SK-N-SH (cell line): ENCODE measurements at regions not wholly inside any gene's neighbourhood (a gene's known extent, or its start where the extent isn't known, plus 50 kb on each side); places are given as distances from the start of the nearest gene placed in this dataset.

Experiments used
- CHD2 ChIP-seq: fragments of 150-350 bp; IDR thresholded peaks from 2 replicates; pipeline ENCODE4 v1.6.1; 2018; ENCODE audit warnings: low read length; ENCODE audit not compliant: partially characterized antibody
- CTCF ChIP-seq: fragments of 200-600 bp; sonication (generic); IDR thresholded peaks from 2 replicates; pipeline ENCODE4 v1.6.1; 2017; ENCODE audit warnings: antibody characterized with exemption, mild to moderate bottlenecking, moderate library complexity
- EP300 ChIP-seq, 2 experiments: IDR thresholded peaks; 2 replicates each; pipeline versions ENCODE4 v1.4.0 to v1.6.1; 2012; ENCODE audit warnings: borderline replicate concordance in 1 of 2, low read depth in 1 of 2, low read length in 1 of 2
- EZH2phosphoT487 ChIP-seq: fragments of 200-600 bp; sonication (generic); IDR thresholded peaks from 2 replicates; pipeline ENCODE4 v1.6.1; 2017; ENCODE audit warnings: low read depth, mixed run types, mild to moderate bottlenecking, antibody characterized with exemption, moderate library complexity, borderline replicate concordance
- MAX ChIP-seq: IDR thresholded peaks from 2 replicates; pipeline ENCODE4 v1.4.0; 2012; ENCODE audit warnings: low read depth
- POLR2AphosphoS5 ChIP-seq: IDR thresholded peaks from 2 replicates; pipeline ENCODE4 v1.6.1; 2012; ENCODE audit warnings: low read depth, low read length
- RFX5 ChIP-seq: IDR thresholded peaks from 2 replicates; pipeline ENCODE4 v1.6.1; 2012; ENCODE audit warnings: mild to moderate bottlenecking, improper control_type of control experiment, low read length
- TAF1 ChIP-seq: IDR thresholded peaks from 2 replicates; pipeline ENCODE4 v1.6.1; 2012; ENCODE audit warnings: low read depth, mild to moderate bottlenecking, low read length, moderate library complexity, borderline replicate concordance
- USF2 ChIP-seq: fragments of 150-350 bp; IDR thresholded peaks from 2 replicates; pipeline ENCODE4 v1.6.1; 2017; ENCODE audit warnings: antibody characterized with exemption, low read length, low read depth, borderline replicate concordance
- ZBTB33 ChIP-seq: IDR thresholded peaks from 2 replicates; pipeline ENCODE4 v1.4.0; 2012; ENCODE audit warnings: low read depth, borderline replicate concordance

- no peak for TF ChIP-seq EP300 (IDR thresholded peaks at IDR 0.05; ENCODE audit: borderline replicate concordance in 1 of 2, low read depth in 1 of 2, low read length in 1 of 2)
- TF ChIP-seq TAF1: no peak
- TF ChIP-seq CTCF: no peak
- TF ChIP-seq EZH2phosphoT487: no peak
- TF ChIP-seq POLR2AphosphoS5: no peak
- TF ChIP-seq USF2: no peak
- no peak for TF ChIP-seq CHD2
- no peak for TF ChIP-seq MAX
- no peak for TF ChIP-seq RFX5
- no peak for TF ChIP-seq ZBTB33
These were observed 88.1 kb upstream of the RUNX3 start for GRCh38 chr1:25018110-25018735.
